Breast epithelium (tissue), 4 donors: ENCODE measurements at regions not wholly inside any gene's neighbourhood (a gene's known extent, or its start where the extent isn't known, plus 50 kb on each side); places are given as distances from the start of the nearest gene placed in this dataset.

Experiments used
- DNase-seq, 2 donors: peaks; one replicate each; pipeline ENCODE4 v3.0.0-alpha.2; 2019; ENCODE audit warnings: low spot score in 2 of 2
- H3K27ac ChIP-seq, 2 donors: fragments of 200-600 bp; sonication (generic) in 1 of 2; one replicate each; pipeline ENCODE4 v1.5.1; 2016 to 2019; ENCODE audit warnings: mild to moderate bottlenecking in 1 of 2
- H3K27me3 ChIP-seq, 2 donors: fragments of 200-600 bp; sonication (generic) in 1 of 2; one replicate each; pipeline versions ENCODE4 v1.5.1 to v1.6.0; 2017 to 2019; ENCODE audit warnings: control low read depth in 1 of 2, mild to moderate bottlenecking in 1 of 2
- H3K36me3 ChIP-seq: fragments of 200-600 bp; one replicate; pipeline ENCODE4 v1.5.1; 2019
- H3K4me1 ChIP-seq, 2 donors: fragments of 200-600 bp; sonication (generic); one replicate each; pipeline ENCODE4 v1.5.1; 2016 to 2019; ENCODE audit warnings: control low read depth in 1 of 2
- H3K4me3 ChIP-seq, 3 donors: fragments of 200-600 bp; sonication (generic); 1 replicate in 2 of 3; 2 replicates in 1 of 3; pipeline ENCODE4 v1.5.1; 2016 to 2019; ENCODE audit warnings: mild to moderate bottlenecking in 3 of 3, moderate library complexity in 2 of 3
- H3K9me3 ChIP-seq, 2 donors: fragments of 200-600 bp; sonication (generic) in 1 of 2; one replicate each; pipeline ENCODE4 v1.5.1; 2016 to 2019; ENCODE audit warnings: control low read depth in 1 of 2
- POLR2A ChIP-seq: fragments of 450-650 bp; IDR thresholded peaks from one replicate; pipeline ENCODE4 v1.6.1; 2016; ENCODE audit warnings: antibody characterized with exemption, mild to moderate bottlenecking, moderate library complexity
- POLR2AphosphoS5 ChIP-seq, 3 donors: sonication (generic); formaldehyde crosslinking; IDR thresholded peaks; one replicate each; pipeline ENCODE4 v1.6.1; 2017; ENCODE audit warnings: antibody characterized with exemption in 3 of 3
- intact Hi-C: fragments of 100-400 bp; cut with DNase I; formaldehyde crosslinking; loops from one replicate; pipeline ENCODE4 v1.15.1; 2023; ENCODE audit warnings: low total_unique reads
- TF ChIP-seq, protein P1 (sequence below), 3 donors: fragments of 450-650 bp; IDR thresholded peaks; one replicate each; pipeline ENCODE4 v1.5.1; 2016 to 2017; ENCODE audit warnings: antibody characterized with exemption in 3 of 3, mild to moderate bottlenecking in 3 of 3, moderate library complexity in 3 of 3

DNA sequence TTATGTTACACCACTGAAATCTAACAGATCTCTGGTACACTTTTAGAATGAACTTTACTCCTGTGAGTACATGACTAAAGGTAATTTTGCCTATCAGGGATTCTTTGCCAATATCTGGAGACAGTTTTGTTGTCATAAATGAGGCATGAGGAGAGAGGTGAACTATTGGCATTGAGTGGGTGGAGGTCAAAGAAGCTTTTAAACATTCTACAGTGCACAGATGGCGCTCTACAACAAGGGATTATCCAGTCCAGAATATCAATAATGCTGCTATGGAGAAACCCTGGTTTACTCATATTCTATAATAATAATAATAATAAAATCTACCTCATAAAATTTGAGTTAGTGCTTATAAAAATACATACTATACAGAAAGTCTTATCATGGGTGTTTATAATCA is 702.3 kb downstream of the SI start:
- Histone ChIP-seq H3K27ac (no peak overlapping the region), H3K36me3 (no peaks in the 10 kb centered on the region), H3K9me3 (no peaks in the 10 kb centered on the region), H3K4me3 (no peak overlapping the region), H3K4me1 (no peaks in the 10 kb centered on the region), H3K27me3 (no peaks in the 10 kb centered on the region)
- TF ChIP-seq POLR2AphosphoS5 (IDR thresholded peaks at IDR 0.05) (no peak), POLR2A (no peak)
- TF ChIP-seq, protein P1, sequence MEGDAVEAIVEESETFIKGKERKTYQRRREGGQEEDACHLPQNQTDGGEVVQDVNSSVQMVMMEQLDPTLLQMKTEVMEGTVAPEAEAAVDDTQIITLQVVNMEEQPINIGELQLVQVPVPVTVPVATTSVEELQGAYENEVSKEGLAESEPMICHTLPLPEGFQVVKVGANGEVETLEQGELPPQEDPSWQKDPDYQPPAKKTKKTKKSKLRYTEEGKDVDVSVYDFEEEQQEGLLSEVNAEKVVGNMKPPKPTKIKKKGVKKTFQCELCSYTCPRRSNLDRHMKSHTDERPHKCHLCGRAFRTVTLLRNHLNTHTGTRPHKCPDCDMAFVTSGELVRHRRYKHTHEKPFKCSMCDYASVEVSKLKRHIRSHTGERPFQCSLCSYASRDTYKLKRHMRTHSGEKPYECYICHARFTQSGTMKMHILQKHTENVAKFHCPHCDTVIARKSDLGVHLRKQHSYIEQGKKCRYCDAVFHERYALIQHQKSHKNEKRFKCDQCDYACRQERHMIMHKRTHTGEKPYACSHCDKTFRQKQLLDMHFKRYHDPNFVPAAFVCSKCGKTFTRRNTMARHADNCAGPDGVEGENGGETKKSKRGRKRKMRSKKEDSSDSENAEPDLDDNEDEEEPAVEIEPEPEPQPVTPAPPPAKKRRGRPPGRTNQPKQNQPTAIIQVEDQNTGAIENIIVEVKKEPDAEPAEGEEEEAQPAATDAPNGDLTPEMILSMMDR (IDR thresholded peaks at IDR 0.05), result no peak
- no peak for DNase-seq
- intact Hi-C loops, result no loop called here

DNA sequence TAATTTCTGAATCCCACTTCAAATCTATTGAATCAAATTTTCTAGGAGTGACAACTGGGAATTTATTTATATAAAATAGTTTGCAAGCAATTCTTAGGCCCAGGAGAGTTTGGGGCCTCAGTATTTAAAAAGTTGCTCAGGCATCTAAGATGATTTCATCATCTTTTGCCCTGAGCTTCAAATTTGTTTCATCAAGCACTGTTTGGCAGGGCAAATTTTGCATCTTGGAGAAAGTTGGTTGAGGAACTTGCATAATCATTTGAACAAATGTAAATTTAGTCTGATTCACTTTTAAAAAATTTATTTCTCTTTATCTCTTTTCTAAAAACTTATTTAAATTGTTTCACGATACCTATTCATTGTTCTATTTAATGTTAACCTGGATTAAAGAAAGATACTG is 702.8 kb downstream of the SI start:
- no peaks in the 10 kb centered on the region for H3K4me1 ChIP-seq
- DNase-seq, result no peak
- TF ChIP-seq, protein P1 (IDR thresholded peaks at IDR 0.05), result no peak
- TF ChIP-seq POLR2AphosphoS5 (IDR thresholded peaks at IDR 0.05) (no peak), POLR2A (no peak)
- intact Hi-C loops, result no loop called here
- no peaks in the 10 kb centered on the region for H3K9me3 ChIP-seq
- no peak overlapping the region for H3K4me3 ChIP-seq
- no peaks in the 10 kb centered on the region for H3K36me3 ChIP-seq
- H3K27ac ChIP-seq, result no peak overlapping the region
- no peaks in the 10 kb centered on the region for H3K27me3 ChIP-seq

DNA sequence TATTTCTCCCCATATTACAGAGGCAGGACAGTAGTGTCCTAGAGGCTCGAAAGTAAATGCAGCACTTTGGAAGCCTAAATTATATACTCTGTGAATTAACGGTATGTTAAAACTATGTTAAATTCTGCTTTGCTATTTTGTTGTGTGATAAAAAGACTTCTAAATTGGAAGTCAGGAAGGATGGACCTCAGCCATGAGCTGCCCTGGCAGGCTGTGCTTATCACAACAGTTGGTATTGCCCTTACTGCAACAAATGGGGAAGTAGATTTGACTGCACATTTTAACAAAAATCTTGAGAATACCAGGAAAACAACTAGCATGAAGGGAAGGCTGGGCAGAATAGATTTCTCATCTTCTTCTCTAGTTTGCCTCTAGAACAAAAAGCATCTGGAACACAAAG is 706.6 kb downstream of the SI start:
- H3K27me3 ChIP-seq, result no peaks in the 10 kb centered on the region
- no peaks in the 10 kb centered on the region for H3K36me3 ChIP-seq
- H3K27ac ChIP-seq, result no peak overlapping the region
- no peak overlapping the region for H3K4me3 ChIP-seq
- no peaks in the 10 kb centered on the region for H3K9me3 ChIP-seq
- TF ChIP-seq POLR2AphosphoS5 (IDR thresholded peaks at IDR 0.05) (no peak), POLR2A (no peak)
- TF ChIP-seq, protein P1 (IDR thresholded peaks at IDR 0.05), result no peak
- no peak for DNase-seq
- H3K4me1 ChIP-seq, result no peaks in the 10 kb centered on the region
- intact Hi-C loops, result loop anchor here (2.0 kb wide), 1 partner anchor 39 kb away; no protein-coding TSS in a partner anchor

DNA sequence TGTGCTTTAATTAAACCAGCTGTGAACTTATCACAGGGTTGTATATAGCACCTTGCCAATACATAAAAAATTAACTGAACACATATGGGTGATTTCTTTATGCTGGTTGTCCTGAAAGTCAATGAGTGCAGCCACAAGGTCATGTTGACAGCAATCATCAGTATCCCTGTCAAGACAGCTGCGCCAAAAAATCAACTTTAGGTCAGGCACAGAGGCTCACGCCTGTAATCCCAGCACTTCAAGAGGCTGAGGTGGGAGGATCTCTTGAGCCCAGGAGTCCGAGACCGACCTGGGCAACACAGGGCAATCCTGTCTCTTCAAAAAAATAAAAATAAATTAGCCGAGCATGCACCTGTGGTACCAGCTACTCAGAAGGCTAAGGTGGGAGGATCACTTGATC is 707.3 kb downstream of the SI start:
- no peaks in the 10 kb centered on the region for H3K9me3 ChIP-seq
- intact Hi-C loops, result no loop called here
- DNase-seq, result no peak
- H3K27ac ChIP-seq, result no peak overlapping the region
- TF ChIP-seq POLR2AphosphoS5 (IDR thresholded peaks at IDR 0.05) (no peak), POLR2A (no peak)
- TF ChIP-seq, protein P1 (IDR thresholded peaks at IDR 0.05), result no peak
- H3K4me1 ChIP-seq, result no peaks in the 10 kb centered on the region
- H3K27me3 ChIP-seq, result no peaks in the 10 kb centered on the region
- no peaks in the 10 kb centered on the region for H3K36me3 ChIP-seq
- no peak overlapping the region for H3K4me3 ChIP-seq

DNA sequence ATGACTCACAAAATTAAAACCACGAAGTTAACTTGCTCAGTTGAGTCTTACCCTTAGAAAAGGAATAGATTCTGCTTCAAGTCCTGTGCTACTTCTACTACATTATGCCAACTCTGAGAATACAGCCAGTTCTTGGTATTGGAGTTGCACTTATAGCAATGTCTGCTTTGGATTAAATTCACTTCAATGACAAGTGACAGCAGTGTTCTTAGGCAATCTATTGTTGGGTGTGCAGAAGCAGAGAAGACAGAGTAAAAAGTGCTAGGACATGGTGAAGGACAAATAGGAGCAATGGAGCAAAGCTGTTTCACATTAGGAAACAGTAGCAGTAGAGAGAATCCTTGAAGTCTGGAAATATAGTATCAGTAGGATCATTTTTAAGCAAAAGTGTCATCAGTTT is 713.1 kb downstream of the SI start:
- TF ChIP-seq, protein P1 (IDR thresholded peaks at IDR 0.05), result no peak
- TF ChIP-seq POLR2AphosphoS5 (IDR thresholded peaks at IDR 0.05) (no peak), POLR2A (no peak)
- H3K4me3 ChIP-seq, result no peak overlapping the region
- no peak for DNase-seq
- intact Hi-C loops, result no loop called here
- no peaks in the 10 kb centered on the region for H3K27me3 ChIP-seq
- H3K36me3 ChIP-seq, result no peaks in the 10 kb centered on the region
- no peaks in the 10 kb centered on the region for H3K4me1 ChIP-seq
- no peaks in the 10 kb centered on the region for H3K9me3 ChIP-seq
- no peak overlapping the region for H3K27ac ChIP-seq
